Kasumi-1 (cell line): ENCODE measurements at regions not wholly inside any gene's neighbourhood (a gene's known extent, or its start where the extent isn't known, plus 50 kb on each side); places are given as distances from the start of the nearest gene placed in this dataset.

ENCODE experiments used
- DNase-seq, 2 experiments: peaks; one replicate each; lab custom pipeline; 2025; lab: John Stamatoyannopoulos, UW

DNA sequence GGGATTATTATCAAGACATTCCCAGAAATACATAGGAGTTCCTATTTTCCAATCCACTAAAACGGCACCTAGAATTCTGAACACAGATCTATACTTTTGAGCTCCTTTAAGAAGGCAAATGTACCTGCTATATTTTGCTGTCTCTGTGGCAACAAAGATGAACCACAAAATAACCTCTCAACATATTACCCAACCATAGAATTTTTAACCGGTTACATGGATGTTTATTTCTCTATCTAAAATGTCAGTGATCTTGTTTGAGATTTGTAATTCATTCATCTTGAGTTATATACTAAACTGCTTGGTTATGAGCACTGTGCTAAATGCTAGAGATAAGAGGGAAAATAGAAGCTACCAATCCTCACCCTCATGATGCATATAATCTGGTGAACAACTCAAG is 117.5 kb upstream of the HMGCLL1 start:
- no peak for DNase-seq

DNA sequence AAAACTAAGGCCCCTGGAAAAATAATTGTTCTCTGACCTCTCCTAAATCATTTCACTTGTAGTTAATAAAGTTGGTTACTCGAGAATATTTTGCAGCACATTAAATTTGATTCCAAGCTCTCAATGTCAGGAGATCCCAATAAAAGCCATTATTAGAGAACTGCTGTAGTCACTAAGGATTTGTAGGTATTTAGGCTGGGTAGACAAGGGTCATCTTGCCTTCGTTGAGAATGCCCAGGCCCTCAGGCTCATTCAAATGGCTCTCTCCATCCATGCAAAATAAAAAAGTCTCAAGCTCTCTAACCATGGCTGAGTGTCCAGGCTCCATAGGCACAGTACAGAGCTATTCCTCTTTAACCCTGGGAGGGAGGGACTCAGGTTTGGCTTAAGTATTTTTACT is 117.0 kb upstream of the HMGCLL1 start:
- no peak for DNase-seq

DNA sequence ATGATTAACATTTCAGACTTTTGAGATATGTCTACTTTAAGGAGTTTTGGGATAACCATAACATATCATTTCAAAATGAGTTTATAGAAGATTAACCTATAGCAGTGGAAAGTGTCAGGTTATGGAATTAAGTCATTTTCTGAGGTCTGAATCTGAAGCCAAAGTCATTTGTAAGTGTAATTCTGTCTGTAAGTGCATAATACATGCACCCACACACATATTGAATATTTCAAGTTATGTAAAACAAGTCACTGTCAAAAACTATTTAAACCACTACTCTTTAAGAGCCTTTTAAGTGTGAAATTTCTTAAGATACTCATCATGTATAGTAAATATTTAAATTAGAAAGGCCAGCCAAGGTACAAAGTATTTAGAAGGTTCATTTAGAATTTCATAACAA is 115.8 kb upstream of the HMGCLL1 start:
- no peak for DNase-seq

DNA sequence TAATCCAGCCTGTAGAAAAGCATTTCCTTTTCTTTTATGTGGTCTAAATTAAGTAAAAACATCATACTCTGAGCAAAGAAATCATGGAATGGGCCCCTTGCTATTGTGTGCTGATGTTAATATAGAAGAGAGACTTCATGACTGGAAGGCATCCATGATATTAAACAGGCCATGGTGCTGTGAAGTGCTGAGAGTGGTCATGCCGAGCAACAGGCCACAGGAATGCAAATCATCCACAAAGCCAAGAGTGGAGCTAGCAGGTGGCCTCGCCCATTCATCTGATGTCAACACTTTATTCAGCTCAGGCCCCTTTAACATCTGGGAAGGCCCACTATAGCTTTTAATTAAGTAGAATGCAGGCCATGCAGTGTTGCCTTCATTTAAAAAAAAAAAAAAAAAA is 115.2 kb upstream of the HMGCLL1 start:
- DNase-seq, result no peak

DNA sequence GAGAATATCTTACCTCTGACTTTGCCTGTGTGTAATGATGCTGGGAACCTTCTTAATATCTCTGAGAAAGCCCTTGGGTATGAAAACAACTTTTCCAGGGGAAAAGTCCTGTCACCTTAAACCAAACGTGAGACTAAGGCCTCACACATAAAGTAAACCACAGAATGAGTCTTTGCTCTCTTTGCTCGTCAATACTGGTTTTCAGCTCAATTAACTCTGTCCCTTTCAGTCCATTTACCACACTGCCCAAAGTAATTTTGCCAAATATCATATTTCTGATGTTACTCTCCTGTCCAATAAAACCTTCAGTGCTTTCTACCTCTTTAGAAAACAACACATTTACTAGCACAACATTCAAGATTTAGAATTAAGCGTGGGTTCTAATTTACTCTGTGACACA is 100.5 kb upstream of the HMGCLL1 start:
- DNase-seq, result no peak

DNA sequence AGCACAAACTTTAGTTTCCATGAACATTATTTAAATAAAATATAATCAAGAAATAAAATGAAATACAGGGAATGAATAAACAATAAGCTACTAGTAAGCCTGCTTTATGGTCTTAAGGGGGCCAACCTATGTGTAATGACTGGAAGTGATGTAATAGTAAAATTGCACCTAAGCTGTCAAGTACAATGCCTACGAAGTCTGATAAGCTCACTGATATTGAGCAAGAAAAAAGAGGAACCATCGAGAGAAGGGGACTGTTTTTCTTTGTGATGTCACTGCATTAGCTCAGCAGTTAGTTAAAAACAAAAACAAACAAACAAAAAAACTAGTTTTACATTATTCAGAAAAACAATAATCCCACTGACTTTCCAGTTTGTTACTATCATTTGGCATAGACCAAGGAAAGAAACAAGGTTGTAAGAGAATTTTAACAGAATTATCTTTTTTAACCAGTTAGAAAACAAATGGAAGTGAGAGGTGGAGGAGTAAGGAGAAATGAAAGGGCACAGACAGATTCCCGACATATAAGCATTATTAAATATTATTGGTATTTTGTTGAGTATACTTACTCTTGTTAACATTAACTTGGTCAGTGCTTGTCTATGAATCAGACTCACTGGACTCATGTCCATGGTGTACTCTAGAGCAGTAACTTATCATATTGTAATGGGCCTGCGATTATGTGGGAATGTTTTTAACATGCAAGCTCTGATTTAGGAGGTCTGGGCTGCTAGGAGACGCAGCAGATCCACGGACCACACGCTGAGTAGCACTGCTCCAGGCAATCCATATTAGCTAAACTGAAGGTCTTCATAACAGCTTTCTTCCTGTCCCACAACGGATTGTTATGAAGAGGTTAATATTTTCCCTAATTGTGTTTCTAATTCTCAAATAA is 99.6 kb upstream of the HMGCLL1 start:
- DNase-seq, result peak in 1 of 2 experiments; percentile 15

DNA sequence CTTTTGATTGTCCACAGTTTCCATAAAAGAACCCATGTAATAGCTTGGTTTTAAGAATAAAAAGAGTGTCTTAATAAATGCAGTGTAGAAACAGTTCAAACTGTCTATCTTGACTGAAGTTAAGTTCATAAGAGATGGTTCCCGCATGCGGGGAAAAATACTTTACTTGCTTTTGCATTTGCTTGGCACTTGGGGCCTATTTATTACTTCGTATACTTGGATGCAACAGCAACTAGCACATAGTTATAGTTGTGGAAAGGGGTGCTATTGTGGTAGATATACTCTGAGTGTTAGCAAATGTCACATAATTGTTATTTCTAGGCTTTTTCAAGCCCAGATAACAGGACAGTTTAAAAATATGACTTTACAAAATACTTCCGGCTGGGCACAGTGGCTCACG is 97.7 kb upstream of the HMGCLL1 start:
- DNase-seq, result no peak

DNA sequence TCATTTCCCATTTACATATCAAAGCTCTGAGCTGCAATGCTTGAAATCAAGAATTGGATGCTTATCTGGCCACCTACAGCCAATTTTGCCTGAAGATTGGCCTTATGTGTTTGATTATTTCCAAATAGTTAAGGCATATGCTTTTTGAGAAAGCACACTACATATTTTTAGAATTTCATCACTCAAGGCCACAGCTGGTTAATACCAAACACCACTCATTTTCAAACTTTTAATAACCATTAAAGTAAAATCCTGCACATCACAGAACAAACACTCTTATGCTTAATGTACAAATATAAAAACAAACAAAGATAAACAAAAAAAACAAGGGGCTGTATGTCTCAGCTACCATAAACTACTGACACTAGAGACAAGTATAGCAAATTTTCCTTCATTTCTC is 96.9 kb upstream of the HMGCLL1 start:
- no peak for DNase-seq

DNA sequence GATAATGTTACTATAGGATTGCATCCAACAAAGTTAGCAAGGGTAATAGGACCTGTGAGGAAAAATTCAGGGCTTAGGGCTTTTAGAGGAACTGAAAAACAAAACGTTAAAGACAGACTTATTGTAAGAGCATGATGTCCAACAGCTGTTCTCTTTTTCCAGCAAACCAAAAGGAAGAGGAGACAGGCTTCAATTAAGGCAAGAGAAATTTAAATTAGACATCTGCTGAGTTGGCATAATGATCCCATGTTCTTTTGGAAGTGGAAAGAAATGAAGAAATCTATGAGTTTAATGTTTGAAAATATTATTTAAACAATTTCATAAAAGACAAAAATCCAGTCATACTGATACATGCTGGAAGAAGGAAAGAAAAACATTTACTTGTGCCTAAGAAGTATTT is 95.7 kb upstream of the HMGCLL1 start:
- no peak for DNase-seq

DNA sequence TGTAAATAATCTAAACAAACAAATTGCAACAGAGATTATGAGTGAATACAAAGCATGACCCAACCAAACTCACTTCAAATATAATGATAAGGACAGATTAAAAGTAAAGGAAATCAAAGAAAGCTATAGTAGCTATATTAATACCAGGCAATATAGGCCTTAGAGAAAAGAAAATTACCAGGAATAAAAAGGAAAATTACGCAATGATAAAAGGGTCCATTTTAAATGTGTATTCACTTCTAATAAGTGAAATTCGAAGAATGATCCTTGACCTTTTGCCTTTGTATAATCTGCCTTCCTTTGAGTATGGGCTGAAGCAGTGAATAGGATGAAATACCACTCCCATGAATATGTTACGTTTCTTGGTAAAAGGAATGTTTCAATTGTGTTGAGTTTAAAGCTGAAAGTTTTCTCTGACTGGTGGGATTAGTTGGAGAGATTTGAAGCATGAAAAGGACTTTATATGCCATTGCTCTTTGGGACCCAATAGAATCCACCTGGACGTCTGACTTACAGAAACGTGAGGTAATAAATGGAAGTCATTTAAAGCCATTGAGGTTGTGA is 91.9 kb upstream of the HMGCLL1 start:
- no peak for DNase-seq

DNA sequence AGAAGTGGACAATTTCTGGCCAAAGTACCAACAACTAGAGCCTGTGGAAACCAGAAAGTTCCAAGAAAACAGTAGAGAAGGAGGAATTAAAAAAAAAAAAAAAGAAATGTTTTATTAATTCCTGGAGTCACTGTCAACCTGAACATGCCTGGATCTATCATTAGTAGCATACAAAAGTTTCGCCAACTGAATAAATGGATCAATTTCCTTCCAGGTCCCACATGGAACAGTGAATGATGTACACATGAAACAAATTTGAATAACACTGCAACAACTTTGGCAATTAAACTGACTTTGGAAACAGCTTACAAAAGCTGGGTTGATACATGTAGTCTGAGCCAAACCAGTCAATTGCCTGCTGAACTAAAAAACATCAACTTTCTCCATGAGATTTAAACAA is 90.0 kb upstream of the HMGCLL1 start:
- DNase-seq, result no peak

DNA sequence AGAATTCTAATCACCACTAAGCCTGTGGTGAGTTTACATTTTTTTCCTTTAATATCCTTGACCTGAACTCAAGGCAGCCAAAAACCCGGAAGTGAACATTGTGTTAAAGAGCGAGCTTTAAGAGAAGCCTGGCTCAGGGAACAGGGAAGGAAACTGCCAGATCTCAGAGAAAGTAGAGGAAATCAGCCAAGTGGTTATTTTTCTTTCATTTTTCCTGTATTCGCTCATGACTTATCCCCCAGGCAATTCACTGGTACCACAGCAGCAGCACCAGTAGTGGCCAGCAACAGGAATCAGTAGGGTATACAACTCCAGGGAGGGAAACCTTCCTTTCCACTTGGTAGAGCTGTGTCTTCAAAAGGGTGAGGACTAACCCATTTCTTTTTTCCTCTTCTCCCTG is 89.6 kb upstream of the HMGCLL1 start:
- no peak for DNase-seq

DNA sequence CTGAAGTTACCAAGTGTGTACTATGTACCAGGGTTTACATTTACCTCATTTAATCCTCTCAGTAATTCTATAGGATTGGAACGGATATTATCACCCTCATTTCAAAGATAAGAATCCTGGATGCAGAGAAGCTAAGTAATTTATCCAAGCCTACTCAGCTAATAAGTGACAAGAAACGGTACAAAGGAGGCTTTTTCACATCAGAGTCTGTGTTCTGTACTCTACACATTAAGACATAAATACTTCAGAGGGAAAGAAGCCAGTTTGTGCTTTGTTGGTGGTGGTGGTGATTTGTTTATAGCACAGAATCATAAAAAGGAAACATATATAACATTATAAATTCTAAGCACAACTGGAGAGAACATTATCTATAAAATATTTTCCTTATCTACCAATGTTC is 88.3 kb upstream of the HMGCLL1 start:
- DNase-seq, result no peak

DNA sequence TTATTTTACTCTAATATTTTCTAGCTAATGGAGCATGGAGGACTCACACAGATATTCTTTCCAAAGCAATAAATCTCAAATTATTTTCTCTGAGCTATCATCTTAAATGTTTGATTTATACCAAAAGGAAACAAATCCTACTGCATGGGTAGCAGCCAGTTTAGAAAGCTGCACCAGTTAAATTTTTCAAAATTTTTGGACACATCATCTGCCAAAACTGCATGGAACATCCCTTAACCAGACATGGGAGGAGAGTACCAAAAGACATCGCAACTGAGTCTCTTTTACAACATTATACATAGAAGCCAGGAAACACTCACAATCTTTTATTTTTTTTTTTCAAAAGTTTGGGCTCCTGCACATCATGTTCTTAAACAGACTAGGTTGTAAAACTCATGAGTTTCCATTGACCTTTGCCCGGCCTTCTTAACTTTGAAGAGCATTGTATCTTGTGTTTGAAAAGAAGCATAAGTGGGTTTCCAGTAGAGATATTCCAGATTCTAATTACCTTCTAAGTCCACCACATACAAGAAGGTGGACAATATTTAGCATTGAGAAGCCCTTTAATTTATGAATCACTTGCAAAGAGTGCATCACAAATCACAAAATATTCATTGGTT is 87.7 kb upstream of the HMGCLL1 start:
- DNase-seq, result no peak

DNA sequence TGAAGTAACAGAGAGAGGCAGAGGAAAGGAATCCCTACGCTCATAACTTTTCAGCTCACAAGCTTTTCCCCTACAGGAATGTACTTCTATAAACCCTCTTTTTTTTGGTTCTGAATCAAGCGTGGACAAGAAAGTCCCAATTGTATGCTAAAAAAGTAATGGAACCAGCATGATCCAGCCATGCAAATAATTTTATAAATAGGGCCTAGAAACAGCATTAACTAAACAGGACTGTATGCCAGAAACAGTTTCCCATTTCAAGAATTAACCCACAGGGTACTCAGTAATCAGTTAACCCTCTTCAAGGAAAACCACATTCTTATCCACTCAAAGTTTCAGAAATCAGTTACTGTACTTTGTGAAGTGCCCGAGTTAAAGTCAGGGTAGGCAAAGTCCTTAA is 87.0 kb upstream of the HMGCLL1 start:
- DNase-seq, result no peak

DNA sequence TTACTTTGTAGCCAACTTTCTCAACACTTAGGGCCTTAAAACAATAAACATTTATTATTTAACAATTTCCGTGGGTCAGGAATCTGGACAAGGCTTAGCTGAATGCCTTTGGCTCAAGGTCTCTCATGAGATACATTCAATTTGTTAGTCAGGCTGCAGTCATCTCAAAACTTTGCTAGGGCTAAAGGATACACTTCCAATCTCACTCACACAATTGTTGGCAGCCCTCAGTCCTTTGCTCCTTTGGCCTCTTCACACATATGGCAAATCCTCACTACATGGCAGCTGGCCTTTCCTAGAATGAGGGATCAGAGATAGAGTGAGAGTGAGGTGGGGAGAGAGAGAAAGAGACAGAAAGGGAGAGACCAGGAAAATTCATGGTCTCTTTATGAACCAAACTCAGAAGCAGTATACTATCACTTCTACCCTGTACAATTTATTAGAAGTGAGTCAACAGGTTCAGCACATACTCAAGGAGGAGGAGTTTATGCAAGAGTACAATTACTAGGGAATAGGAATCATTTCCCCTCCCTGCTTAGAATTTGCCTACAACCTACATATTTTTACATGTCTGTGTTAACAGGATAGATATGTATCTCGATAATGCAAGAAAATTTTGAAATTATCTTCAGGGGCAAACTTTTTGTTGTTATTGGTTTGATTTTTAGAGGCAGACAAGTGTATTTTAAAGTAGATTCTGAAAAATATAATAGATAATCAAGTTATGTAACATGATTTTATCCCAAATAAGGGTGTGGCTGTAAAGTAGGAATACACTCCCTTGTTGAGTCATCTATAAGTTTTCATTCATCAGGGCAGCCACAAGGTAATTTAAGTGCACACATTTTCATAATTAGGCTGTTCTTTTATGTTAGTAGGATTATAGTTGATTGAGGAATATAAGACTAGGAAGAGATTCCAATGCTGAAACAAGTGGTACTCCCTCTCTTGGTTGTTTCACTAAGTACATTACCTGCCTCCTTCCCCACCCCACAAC is 85.9 kb upstream of the HMGCLL1 start:
- DNase-seq, result no peak

DNA sequence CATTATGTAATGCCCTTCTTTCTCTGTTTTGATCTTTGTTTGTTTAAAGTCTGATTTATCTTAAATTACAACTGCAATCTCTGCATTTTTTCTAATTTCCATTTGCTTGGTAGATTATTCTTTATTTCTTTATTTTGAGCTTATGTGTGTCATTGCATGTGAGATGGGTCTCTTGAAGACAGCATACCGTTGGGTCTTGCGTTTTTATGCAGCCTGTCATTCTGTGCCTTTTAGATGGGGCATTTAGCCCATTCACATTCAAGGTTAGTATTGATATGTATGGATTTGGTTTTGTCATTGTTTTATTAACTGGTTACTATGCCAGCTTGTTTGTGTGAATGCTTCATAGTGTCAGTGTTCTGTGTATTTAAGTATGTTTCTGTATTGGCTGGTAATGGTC is 84.9 kb upstream of the HMGCLL1 start:
- no peak for DNase-seq

DNA sequence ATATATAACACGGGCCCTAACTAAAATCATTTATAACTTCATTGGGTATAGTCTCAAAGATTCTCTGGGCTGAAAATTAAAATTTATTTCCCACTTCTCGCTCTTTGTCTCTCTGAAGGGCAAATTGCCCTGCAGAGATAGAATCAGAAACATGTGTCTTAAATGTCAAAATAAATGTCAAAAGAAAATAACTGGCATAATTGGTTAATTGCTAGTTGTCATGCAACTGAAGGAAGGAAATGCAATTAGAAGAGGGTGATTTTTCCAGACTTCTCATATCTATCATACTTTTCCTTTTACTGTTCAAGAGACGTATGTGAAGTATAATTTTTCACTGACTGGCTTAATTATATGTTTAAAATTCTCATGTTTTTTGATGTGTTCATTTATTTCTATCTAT is 80.3 kb upstream of the HMGCLL1 start:
- DNase-seq, result no peak

DNA sequence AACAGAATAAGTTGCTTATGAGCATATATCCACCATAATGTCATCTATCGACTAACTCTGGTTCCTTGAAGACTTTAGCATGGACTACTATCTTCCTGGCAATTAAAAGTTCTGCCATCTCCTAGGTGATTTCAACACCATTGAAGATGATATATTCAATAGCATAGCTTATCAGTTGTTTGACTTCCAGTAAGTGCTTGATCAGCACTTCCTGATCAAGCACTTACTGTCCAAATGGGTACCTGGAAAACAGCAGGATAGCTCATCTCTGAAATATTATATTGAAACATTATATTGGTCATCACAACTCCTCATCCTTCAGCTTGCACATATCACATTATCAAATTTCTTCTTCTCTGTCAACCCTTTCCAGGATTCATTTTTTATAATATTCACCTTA is 75.5 kb upstream of the HMGCLL1 start:
- DNase-seq, result no peak

DNA sequence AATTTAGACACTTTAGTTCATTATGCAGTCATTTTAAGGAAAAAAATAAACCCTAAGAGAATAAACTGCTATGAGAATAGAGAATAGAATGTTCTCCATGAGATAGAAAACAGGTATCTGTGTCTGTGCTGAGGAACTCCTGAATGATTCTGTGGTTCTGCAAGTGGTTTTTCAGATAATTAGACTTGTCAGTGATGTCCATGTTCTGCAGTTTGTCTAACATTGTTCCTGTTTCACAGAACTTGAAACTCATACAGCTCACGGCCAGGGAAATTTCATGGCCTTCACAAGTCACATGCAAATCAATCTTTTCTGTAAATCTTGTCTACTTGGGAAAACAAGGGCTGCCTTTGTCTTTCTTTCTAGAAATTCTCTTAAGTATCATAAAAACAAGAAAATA is 73.4 kb upstream of the HMGCLL1 start:
- DNase-seq, result no peak

DNA sequence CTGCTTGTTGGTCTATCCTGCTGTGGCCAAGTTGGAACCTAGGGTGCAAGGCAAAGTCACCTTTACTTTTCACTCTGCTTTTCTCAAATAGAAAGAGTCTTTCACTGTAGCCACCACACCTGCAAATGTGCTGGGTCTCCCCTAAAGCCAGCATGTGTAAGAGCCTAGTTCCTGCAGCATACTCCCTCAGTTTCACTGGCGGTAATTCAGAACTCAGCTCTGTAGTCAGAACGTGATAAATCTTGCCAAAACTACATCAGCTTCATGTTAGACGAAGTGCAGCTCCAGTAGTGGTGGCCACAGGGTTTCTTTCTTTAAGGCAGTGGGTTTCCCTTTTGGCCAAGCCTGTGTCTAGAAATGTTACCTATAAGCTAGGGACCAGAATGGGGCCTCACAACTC is 72.0 kb upstream of the HMGCLL1 start:
- no peak for DNase-seq

DNA sequence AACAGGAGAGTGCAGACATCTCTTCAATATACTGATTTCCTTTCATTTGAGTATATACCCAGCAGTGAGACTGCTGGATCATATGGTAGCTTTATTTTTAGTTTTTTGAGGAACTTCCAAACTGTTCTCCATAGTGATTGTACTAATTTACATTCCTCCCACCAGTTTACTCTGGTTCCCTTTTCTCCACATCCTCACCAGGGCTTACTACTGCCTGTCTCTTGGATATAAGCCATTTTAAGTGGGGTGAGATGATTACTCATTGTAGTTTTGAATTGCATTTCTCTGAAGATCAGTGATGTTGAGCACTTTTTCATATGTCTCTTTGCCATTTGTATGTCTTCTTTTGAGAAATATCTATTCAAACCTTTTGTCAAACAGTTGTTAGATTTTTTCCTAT is 64.9 kb upstream of the HMGCLL1 start:
- peak; percentile 71 to 77 for DNase-seq
